Endodermal cell (in vitro differentiated cells): ENCODE measurements at regions not wholly inside any gene's neighbourhood (a gene's known extent, or its start where the extent isn't known, plus 50 kb on each side); places are given as distances from the start of the nearest gene placed in this dataset.

Source experiments
- DNase-seq: peaks from one replicate; pipeline ENCODE4 v3.0.0-alpha.2; 2017
- H3K27ac ChIP-seq: 2 replicates; pipeline ENCODE4 v1.5.1; 2013; ENCODE audit warnings: mild to moderate bottlenecking, low read depth, low read length, moderate library complexity
- H3K27me3 ChIP-seq: 2 replicates; pipeline ENCODE4 v1.6.1; 2013; ENCODE audit warnings: mild to moderate bottlenecking, low read length, moderate library complexity; ENCODE audit not compliant: insufficient read depth, control insufficient read depth, poor library complexity, severe bottlenecking
- H3K36me3 ChIP-seq: 2 replicates; pipeline ENCODE4 v1.7.0; 2013; ENCODE audit warnings: mild to moderate bottlenecking, low read length, moderate library complexity; ENCODE audit not compliant: control insufficient read depth, insufficient read depth
- H3K4me1 ChIP-seq: one replicate; pipeline ENCODE4 v1.7.0; 2013; ENCODE audit warnings: low read length; ENCODE audit not compliant: control insufficient read depth, insufficient read depth
- H3K4me3 ChIP-seq: 2 replicates; pipeline ENCODE4 v1.5.1; 2013; ENCODE audit warnings: mild to moderate bottlenecking, low read length, moderate library complexity
- H3K9ac ChIP-seq: 2 replicates; pipeline ENCODE4 v1.6.1; 2013; ENCODE audit warnings: mild to moderate bottlenecking, low read length, moderate library complexity; ENCODE audit not compliant: poor library complexity, severe bottlenecking; ENCODE audit errors: extremely low read depth
- H3K9me3 ChIP-seq: 2 replicates; pipeline ENCODE4 v1.6.1; 2013; ENCODE audit warnings: mild to moderate bottlenecking, low read length, moderate library complexity; ENCODE audit not compliant: control insufficient read depth
- H3K27ac Mint-ChIP-seq: 2 replicates; pipeline ENCODE4 v1.8.0; 2020; ENCODE audit warnings: mixed read lengths
- H3K27me3 Mint-ChIP-seq: 2 replicates; pipeline ENCODE4 v1.8.0; 2021; ENCODE audit warnings: mild to moderate bottlenecking, mixed read lengths; ENCODE audit not compliant: insufficient read depth
- H3K36me3 Mint-ChIP-seq: 2 replicates; pipeline ENCODE4 v1.8.0; 2020; ENCODE audit warnings: low read depth, mixed read lengths
- H3K4me1 Mint-ChIP-seq: 2 replicates; pipeline ENCODE4 v1.8.0; 2020; ENCODE audit warnings: mixed read lengths
- H3K4me3 Mint-ChIP-seq: 2 replicates; pipeline ENCODE4 v1.8.0; 2020; ENCODE audit warnings: mild to moderate bottlenecking, moderate library complexity, mixed read lengths
- H3K9me3 Mint-ChIP-seq: 2 replicates; pipeline ENCODE4 v1.8.0; 2020; ENCODE audit warnings: mild to moderate bottlenecking, mixed read lengths
- CTCF ChIP-seq: fragments of 200-600 bp; sonication (generic); conservative IDR thresholded peaks from 2 replicates; pipeline ENCODE4 v1.5.0; 2021; ENCODE audit warnings: antibody characterized with exemption, mild to moderate bottlenecking
- WGBS, 2 experiments: methylation state at CpG; one replicate each; pipeline versions ENCODE4 v1.1.5 to v1.1.7; 2013; ENCODE audit warnings: missing lambda C conversion rate in 2 of 2, mixed read lengths in 1 of 2; ENCODE audit not compliant: insufficient coverage in 1 of 2, insufficient read length in 1 of 2; 5-methylcytosine and 5-hydroxymethylcytosine counted together

DNA sequence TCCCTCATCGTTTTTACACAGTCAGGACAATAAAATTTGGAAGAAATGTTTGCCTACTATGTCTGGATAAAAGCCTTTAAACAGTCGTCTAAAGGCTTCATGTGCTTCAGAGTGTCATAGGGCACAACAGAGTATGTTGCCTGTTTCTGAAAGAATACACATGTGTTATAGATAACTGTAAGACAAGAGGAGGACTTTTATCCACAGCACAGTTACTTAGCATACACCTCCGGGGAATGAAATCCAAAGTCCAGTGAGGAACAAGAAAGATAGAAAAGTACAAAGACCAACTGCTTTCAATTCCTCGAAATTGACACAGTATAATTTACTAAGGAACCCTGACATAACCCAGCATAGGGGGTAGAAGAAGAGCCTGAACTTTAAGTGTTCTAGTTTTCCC is 835.6 kb downstream of the PCDH17 start:
- no peak for TF ChIP-seq CTCF
- no peak for DNase-seq
- H3K4me1 Mint-ChIP-seq = no peaks in the 10 kb centered on the region
- no peak overlapping the region for H3K27ac ChIP-seq
- H3K9me3 ChIP-seq = no peaks in the 10 kb centered on the region
- H3K4me1 ChIP-seq = no peaks in the 10 kb centered on the region
- no peak overlapping the region for H3K9ac ChIP-seq
- no peaks in the 10 kb centered on the region for H3K36me3 ChIP-seq
- H3K4me3 ChIP-seq = no peak overlapping the region
- no peak overlapping the region for H3K4me3 Mint-ChIP-seq
- H3K27me3 Mint-ChIP-seq = no peaks in the 10 kb centered on the region
- WGBS, 2 experiments = 95 to 100% methylated on average over 2 to 4 of the region's 4 CpGs
- H3K9me3 Mint-ChIP-seq = no peaks in the 10 kb centered on the region
- H3K27ac Mint-ChIP-seq = no peak overlapping the region
- H3K27me3 ChIP-seq = no peaks in the 10 kb centered on the region
- no peaks in the 10 kb centered on the region for H3K36me3 Mint-ChIP-seq

DNA sequence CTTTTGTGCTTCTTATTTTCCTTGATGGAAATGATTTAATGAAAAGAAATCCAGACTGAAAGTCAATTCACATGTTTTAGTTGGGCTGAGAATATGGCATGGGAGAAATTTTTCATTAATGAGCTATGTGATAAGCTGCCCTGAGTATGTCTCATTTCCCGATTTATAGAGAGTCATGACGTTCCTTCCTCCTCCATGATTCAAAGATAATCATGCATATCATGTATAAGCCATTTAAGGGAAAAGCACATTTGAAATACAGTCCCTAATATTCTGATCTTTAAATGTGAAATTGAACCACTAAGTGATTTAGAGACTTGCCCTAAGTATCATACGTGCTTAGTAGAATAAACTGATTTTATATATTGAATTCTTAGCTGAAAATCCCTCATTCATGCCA is 840.9 kb downstream of the PCDH17 start:
- DNase-seq = no peak
- Histone ChIP-seq H3K27me3 (no peaks in the 10 kb centered on the region), H3K9me3 (no peaks in the 10 kb centered on the region), H3K4me1 (no peaks in the 10 kb centered on the region), H3K4me3 (no peak overlapping the region), H3K36me3 (no peaks in the 10 kb centered on the region), H3K9ac (no peak overlapping the region), H3K27ac (no peak overlapping the region)
- Mint-ChIP-seq H3K27me3 (no peaks in the 10 kb centered on the region), H3K9me3 (no peaks in the 10 kb centered on the region), H3K4me3 (no peak overlapping the region), H3K36me3 (no peaks in the 10 kb centered on the region), H3K4me1 (peaks cover 7% of the 10 kb centered on the region), H3K27ac (no peak overlapping the region)
- no peak for TF ChIP-seq CTCF
- 90 to 100% methylated on average over 1 to 3 of the region's 3 CpGs for WGBS, 2 experiments

DNA sequence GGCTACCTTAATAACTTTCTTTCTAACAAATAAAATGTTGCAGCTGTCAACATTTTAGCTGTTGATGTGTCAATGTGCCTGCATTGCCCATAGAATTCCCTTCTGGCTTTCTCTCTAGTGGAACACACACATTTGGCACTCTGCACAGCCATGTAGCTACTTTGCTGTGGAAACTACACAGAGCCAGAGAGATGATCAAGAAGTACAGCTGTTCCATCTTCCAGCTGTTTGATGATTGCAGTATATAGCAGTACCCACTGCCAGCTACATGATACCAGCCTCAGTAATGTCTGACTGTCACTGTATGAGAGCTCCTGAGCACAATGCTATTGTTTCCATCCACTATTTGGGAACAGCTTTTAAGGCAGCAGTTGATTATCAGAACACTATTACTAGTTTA is 843.0 kb downstream of the PCDH17 start:
- DNase-seq = no peak
- no peak overlapping the region for H3K4me3 ChIP-seq
- H3K27me3 Mint-ChIP-seq = no peaks in the 10 kb centered on the region
- H3K9me3 Mint-ChIP-seq = no peaks in the 10 kb centered on the region
- H3K9ac ChIP-seq = no peak overlapping the region
- TF ChIP-seq CTCF = no peak
- no peak overlapping the region for H3K27ac ChIP-seq
- H3K4me1 Mint-ChIP-seq = peaks cover 7% of the 10 kb centered on the region
- no peaks in the 10 kb centered on the region for H3K27me3 ChIP-seq
- no peak overlapping the region for H3K27ac Mint-ChIP-seq
- no peaks in the 10 kb centered on the region for H3K36me3 Mint-ChIP-seq
- H3K36me3 ChIP-seq = no peaks in the 10 kb centered on the region
- H3K4me1 ChIP-seq = no peaks in the 10 kb centered on the region
- H3K4me3 Mint-ChIP-seq = no peak overlapping the region
- H3K9me3 ChIP-seq = no peaks in the 10 kb centered on the region
